ENCODE measurements at regions not wholly inside any gene's neighbourhood (a gene's known extent, or its start where the extent isn't known, plus 50 kb on each side); places are given as distances from the start of the nearest gene placed in this dataset.

DNA sequence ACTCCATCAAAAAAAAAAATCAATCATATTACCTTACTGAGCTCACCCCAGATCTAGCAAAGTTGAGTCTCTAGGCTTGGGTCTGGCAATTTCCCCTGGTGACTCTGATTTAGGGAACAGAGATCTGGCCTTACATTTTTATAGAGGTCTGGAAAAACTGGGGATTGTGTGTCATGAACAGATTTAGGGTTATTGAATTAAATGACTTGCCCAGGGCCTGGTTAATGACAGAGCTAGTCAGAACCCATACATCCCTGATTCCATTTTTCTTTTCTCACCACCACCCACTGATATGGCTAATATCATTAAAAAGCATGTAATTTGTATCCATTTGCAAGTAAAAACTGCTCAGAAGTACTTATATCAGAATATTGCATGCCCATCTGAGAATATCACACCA, 163.4 kb upstream of the OGFRL1 start:
- no peak for DNase-seq

DNA sequence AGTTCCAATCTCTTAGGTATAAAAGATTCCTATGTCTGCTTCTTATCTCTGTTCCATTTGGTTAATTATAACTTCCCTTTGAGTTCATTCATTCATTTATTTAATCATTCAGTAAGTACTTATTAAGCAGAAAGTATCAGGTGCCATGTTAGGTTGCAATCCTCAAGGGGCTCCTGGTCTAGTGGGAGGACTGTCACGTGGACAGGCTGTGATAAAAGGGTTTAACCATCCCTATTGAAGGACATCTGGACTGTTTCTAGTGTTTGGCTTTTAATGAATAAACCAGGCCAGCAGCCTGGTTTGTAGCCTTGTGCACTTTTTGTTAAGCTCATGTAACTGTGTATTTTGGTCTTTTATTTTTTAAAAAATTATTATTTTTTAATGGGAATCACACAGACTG, 162.1 kb upstream of the OGFRL1 start:
- no peak for DNase-seq

DNA sequence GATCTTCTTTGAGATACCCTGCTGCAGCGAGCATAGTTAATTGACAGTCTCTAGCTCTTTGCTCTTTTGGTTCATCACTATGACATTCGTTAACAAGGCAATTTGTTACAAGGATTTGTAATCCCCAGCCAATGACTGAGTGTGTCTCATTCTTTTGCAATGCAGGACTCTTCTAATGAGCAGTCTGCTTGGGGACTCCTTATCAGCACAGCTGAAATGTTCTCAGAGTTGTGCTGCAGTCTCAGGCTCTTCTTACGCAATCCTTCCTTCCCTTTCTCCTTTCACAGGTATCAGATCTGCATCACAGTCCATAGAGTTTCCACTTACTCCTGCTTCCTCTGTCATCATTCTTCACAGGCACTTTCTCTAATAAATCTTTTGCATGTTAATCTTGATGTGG, 161.2 kb upstream of the OGFRL1 start:
- no peak for DNase-seq

DNA sequence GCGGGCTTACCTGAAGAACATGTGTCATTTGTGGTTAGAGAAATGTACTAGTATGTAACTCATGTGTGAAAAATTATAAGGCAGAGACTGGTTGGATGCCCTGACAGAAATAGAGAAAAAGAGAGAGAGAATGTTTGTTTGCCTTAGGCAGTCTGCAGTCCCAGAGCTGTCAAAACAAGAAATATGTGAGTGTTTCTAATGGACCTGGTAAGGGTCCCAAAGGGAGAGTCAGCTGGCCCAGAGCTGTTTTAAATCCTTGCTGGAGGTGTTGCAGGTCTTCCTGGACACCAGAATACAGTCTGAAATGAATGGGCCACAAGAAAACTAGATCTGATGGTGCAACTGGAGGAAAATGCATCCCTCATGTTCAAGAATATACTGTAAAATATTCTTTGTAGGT, 158.3 kb upstream of the OGFRL1 start:
- no peak for DNase-seq

DNA sequence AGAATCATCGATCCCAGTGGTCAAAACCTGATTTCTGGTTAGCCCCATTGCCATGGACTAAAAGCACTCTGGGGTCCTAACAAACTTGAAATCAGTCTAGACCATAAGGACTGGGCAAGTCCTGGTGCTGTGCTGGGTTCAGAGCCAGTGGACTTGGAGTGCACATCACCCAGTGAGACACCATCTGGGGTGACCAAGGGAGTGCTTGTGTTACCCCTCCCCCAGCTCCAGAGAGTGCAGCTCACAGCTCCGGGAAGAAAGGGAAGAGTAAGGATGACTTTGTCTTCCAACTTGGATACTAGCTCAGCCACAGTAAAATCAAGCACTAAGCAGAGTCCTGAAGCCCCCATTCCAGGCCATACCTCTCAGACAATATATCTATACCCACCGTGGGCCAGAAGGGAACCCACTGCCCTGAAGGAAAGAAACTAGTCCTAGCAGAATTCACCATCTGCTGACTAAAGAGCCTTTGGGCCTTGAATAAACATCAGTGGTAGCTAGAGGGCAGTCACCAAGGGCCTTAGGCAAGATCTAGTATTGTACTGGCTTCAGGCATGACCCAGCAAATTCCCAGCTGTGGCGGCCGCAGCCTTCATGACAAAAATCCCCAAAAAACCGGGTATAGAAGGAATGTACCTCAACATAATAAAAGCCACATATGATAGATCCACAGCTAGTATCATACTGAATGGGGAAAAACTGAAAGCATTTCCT, 153.5 kb upstream of the OGFRL1 start:
- DNase-seq = no peak

DNA sequence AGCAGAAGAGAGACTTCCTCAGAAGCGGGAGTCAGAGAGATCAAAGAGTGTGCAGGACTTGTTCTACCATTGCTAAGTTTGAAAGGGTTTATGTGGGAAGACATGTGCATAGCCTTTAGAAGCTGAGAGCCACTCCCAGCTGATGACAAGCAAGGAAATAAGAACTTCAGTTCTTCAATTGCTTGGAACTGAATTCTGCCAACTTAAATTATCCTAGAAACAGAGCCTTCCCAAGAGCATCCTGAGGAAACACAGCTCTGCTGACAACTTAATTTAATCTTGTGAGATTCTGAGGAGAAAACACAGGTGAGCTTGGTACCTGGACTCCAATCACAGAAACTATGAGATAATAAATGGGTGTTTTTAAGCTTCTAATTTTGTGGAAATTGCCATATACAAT, 150.6 kb upstream of the OGFRL1 start:
- no peak for DNase-seq

DNA sequence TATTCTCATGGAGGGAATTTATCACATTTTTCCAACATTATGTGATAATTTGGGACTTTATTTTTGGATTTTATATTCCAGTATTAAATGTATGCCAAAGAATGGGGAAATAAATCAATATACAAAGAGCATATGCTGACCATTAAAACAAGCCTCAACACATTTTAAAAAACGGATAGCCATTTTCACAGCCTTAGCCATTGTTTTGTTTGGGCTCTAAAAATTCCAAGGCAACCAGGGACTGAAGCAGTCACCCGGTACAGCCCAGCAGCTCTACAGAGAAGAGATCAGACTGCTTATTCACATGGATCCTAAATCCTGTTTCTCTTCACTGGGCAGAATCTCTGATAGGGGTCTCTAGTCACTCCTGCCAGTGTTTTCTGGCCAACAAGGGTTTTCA, 150.2 kb upstream of the OGFRL1 start:
- no peak for DNase-seq

DNA sequence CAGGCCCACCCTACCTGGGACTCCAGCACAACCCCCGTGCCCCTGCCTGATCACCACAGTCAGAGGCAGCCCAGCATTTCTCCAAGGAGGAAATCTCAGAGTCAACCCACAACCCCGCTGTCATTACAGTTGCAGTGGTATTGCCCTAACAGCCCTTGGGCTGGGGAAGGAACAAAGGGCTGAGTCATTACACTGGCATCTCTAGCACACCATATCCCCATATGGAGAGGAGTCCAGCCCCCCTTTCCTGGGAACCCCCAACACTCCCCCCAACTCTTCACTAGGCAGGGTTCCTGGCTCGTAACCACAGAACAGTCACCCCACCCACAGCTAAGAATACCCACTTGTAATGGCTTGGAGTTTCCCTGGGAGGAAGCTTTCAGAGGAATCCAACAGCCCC, 149.4 kb upstream of the OGFRL1 start:
- DNase-seq = no peak

DNA sequence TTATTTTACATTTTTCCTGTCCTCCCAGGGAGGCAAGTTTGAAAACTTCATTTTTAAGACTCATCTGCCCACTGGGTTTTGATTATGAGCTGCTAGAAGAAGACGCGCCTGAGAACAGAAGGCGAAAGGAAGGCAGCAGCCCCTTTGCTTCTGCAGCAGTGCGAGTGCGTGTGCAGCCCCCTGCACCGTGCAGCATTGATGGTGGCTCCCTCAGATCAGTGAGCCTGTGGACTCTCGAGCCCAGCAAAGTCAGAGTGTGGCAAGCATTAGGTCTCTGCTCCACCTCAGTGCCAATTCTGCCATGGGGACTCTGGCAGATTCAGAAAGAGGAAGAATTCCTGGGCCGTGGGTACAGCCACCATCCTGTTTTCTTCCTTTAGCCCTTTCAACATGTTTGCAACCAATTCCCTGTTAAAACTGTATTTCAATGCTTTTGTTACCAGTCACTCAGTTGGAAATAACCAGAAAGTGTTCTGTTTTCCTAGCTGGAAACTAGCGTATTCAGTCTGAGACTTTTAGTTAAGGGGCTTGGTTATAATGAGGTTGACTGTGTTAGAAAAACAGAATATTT, 134.8 kb upstream of the OGFRL1 start:
- no peak for DNase-seq

DNA sequence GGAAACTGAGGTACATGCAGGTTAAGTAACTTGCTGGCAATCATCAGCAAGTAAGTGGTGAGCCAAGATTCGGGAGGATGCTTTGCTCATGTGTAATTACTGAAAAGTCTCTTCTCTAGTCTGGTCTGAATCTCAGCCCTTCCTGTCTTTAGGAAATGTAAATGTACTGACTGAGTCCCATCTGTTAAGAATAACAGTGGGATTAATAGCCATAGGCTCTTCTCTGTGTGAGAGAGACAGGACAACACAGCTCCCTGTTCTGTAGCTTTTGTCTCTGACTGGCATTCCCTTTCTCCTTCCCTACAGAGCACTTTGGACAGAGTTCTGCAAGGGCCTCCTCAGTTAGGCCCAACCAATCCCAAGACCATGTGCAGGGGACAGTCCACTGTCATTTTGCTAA, 131.3 kb upstream of the OGFRL1 start:
- no peak for DNase-seq

DNA sequence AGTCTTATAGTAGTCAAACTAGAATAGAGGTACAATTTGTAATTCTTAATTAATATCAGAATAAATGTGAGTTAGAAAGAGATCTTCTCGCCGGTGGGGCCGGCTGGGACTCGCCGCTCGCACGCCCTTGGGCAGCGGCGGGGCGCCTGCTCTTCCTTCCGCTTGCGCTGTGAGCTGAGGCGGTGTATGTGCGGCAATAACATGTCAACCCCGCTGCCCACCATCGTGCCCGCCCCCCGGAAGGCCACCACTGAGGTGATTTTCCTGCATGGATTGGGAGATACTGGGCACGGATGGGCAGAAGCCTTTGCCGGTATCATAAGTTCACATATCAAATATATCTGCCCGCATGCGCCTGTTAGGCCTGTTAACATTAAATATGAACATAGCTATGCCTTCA, 123.7 kb upstream of the OGFRL1 start:
- no peak for DNase-seq

DNA sequence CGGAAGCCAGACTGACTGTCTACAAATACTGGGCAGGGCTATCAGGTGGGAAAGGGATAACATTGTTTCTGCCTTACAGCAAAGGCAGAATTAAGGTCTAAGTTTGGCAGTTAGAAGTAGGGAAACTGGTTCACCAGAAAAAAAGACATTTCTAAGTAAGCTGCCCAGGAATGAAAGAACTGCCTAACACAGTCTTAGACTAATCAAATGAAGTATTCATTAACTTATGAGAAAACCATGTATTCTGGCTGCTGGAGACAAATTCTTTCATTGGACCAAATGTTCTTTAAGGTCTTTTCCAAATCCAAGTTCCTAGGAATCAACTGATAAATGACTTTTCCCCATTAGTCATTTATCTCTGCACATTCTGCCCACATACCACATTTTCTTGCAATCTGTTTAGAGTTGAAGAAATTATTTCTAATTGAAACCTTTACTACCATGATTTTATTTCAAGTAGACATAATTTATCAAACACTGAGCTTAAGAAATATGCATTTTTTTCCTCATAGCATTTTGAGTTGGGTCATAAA, 120.3 kb upstream of the OGFRL1 start:
- DNase-seq = no peak

DNA sequence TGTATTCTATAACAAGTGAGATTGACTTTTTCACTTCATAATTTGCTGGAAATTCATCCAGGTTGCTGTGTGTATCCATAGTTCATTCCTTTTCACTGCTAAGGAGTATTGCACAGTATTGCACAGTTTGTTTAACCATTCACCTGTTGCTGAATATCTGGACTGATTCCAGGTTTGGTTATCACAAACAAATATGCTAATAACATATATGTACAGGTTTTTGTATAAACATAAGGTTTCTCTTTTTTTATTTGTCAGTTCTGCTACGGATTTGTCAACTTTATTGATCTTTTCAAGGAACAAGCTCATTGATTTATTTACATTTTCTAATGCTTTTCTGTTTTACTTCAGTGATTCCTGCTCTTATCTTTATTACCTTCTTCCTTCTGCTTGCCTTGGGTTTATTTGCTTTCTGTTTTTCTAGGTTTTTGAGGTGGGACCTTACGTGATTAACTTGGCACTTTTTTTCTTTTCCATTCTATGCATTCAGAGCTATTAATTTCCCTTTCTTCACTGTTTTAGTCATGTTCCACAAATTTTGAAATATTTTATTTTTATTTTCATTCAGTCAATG, 117.0 kb upstream of the OGFRL1 start:
- DNase-seq = no peak

DNA sequence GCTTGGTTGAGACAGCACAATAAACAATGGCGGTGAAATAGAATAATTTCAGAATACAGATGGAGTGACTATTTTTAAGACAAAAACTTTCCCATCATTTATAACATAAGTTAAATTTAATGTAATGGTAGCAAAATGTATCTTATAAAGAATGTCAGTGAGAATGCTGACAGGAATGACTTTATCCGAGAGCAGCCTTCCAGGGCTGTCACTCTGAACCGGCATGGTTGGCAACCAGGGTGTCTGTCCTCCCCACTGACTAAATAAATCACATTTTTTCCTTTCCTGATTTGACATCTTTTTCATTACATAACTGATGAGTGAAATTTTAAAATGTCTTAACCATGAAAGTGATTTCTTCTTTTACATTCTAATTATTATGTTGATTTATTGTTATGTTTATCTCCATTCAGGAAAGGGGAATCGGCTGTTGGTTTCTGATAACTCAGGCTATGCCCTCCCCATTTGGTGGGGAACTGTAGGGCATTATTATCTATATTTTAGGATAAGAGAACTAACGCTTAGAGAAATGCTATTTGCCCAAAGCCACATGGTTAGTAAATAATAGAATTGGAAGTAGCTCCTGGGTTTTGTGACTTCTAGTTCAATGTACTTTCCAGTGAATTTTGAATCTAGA, 109.2 kb upstream of the OGFRL1 start:
- no peak for DNase-seq

DNA sequence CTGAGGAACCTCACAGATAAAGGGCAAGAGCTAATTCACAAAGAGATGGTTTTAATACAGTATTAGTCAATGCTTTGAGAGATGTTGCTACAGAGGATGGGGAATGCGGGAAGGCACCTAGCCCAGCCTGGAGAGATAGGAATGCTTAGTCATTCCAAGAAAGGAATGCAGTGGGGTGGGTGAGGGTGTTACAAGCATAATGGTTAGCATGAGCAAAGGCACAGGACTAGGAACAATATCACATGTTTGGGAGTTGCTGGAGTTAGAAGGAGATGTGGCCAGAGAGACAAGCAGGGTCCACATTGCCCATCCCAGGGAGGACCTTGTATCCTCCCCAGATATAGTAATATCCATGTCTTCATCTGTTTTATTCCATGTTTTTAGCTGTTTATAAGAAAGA, 107.0 kb upstream of the OGFRL1 start:
- no peak for DNase-seq

DNA sequence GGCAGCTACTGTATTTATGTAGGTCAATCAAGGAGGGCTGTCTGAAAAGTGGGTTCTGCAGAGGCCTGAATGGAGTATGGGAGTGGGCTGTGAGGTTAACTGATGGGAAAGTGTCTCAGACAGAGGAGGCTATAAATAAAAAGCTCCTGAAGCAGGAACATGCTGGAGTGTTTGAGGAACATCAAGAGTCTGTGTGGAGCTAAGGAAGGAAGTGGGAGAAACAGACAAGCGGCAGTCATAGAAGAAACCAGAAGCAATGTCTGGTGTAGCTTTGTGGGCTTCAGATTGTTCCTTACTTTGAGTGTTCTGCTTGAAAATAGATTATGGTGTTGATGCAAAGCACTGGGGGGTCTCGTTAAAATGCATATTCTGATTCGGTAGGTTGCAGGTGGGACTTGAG, 101.5 kb upstream of the OGFRL1 start:
- no peak for DNase-seq

DNA sequence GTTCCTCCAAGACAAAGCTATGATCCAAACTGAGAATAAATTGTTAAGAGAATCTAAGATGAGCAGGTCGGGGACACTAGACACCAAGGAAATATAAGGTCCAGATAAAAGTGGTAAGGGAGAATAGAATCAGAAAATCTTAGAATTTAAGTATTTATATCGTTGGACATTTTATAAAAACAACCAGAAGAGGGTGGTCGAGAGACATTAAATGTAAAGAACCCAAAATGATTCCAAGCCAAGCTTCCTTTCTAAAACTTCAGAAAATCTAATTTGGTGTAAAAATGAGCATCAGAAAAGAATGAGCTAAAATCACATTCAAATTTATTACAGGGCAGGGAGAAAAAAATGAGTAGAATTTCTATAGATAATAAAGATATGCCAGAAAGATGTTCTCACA, 97.8 kb upstream of the OGFRL1 start:
- peak in 1 of 2 experiments; percentile 7 for DNase-seq

DNA sequence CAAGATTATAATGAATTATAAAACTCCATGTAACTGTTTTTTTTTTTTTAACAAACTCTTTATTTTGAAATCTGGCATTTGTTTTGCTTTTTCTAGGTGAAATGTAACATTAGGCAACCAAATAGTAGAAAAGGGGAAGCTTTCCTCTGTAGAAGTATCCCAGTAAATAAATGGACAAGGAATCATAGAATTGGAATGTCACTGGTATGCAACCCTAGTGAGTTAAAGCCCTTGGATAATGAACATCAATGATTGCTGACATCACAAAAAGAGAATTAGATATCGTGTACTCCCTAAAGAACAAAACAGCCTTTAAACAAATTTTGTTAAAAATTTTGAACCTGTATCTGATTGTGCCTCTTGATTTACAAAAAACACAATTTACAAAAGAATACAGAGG, 93.9 kb upstream of the OGFRL1 start:
- no peak for DNase-seq

DNA sequence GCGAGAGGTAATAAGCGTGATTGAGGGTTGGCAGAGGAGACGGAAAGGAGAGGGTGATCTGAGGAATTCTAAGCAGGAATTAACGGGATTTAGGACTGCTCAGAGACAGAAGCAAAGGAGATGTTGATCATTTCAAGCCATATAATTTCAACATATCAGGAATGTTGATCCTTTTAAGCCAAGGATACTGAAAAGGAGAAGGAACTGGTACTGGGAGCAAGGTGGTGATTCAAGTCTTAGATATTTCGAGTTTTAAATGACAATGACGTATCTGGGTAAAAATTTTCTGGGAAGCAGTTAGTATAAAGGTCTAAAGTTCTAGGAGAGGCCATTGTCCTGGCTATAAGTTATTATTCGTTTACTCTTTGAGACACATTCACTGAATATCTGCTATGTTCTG, 91.3 kb upstream of the OGFRL1 start:
- DNase-seq = no peak

DNA sequence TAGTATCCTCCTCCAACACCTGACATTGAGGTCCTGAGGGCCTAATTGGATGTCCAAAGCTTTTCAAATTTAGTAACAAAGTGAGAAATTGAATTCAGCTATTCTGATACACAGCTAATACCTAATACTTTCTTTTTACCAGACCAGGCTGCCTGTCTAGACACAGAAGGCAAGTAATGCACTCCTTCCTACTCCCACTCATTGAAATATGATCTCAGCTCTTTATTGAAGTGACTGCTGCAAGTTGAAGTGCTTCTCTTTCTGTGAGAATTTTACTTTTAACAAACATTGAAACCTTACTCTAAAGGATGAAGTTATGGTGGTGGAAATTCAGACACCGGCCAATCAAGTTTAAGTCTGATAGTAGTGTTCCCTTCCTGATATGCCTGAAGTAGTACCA, 90.8 kb upstream of the OGFRL1 start:
- no peak for DNase-seq

DNA sequence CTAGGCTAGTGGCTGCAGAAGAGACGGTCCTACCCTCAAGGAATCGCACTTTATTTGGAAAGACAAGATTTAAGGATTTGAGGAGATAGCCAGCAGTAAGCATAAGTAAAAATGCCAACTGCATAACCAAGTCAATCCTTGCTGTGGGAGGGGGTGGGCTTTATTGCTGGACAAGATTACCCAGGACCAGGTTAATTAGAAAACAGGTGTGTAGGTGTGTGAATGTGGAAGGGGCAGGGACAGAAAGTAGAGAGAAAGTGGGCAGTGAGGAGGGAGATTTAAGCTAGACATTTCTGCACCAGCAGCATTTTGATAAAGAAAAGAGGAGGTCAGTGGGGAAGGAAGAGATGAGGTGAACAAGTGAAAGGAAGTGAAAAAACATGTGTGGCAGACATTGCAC, 89.7 kb upstream of the OGFRL1 start:
- no peak for DNase-seq

DNA sequence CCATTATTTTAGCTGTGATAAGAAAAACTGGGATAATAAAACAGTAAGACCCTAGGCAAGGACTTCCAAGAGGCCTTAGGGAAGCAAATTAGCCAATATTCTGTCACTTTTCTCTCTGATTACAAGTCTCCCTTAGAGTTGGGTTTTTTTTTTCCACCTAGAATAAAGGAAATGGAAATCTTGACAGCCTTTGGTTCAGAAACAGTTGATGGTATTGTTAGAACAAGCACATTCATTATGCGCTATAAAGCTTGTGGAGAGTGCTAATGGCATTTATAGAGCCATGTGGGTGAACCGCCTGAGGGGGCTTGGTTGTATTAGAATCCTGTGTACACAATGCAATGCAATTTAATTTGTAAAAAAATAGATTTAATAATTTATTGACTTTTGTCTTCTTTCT, 88.9 kb upstream of the OGFRL1 start:
- no peak for DNase-seq

DNA sequence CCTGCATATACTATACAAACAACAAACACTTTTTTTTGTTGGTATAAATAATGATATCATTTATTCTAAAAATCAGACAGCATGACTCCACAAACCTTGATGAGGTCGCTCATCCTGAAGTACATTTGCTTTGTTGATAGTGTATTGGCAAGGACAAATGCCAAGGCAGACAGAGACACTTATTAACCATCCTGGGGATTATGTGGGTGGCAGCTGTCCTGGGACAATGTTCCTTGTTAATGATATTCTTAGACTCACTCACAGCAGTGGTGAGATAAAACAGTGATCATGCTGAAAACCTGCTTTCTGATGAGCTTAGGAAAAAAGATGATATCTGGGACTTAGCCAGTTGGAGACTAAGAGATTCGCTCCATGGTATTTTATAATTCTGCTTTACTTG, 85.4 kb upstream of the OGFRL1 start:
- DNase-seq = no peak

DNA sequence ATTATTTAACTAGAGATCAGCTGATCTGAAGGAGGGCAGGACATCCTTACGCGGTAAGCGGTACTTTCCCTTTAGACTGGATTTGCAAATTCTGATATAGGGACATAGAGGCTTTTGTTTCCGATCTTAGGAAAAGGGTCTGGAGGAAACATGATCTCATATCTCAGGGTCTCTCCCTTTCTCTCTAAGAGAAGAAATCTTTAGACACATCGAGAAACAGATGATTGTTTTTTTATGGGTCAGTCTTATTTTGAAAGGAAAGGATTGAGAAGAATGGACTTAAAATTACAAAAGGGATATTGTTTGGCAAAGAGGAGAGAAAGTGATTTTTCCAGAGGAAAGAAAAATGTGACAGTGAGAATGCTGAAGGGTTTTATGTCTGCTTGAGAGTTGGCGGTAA, 83.9 kb upstream of the OGFRL1 start:
- no peak for DNase-seq

Measured in SHP77 (cell line).